WTC11 (cell line): ENCODE measurements at regions not wholly inside any gene's neighbourhood (a gene's known extent, or its start where the extent isn't known, plus 50 kb on each side); places are given as distances from the start of the nearest gene placed in this dataset.

Source experiments
- ATAC-seq: fragments of 200-7000 bp; cut with Tn5 transposase; 2 replicates; pipeline ENCODE4 v1.10.0; 2021; ENCODE audit warnings: mild to moderate bottlenecking, moderate library complexity
- CTCF ChIA-PET: fragments of 300-600 bp; sonication (Branson Sonifier 250); formaldehyde crosslinking; loops from one replicate; lab custom pipeline; 2021; ENCODE audit warnings: antibody characterized with exemption; lab: Charles Lee
- POLR2A ChIA-PET: fragments of 350-600 bp; sonication (Branson Sonifier 250); formaldehyde crosslinking; loops from one replicate; lab custom pipeline; 2021; ENCODE audit warnings: antibody characterized with exemption; lab: Charles Lee
- DNase-seq: peaks from one replicate; pipeline ENCODE4 v3.0.0; 2021; ENCODE audit warnings: low spot score
- H3K27ac Mint-ChIP-seq: 2 replicates; pipeline ENCODE4 v1.8.0; 2021; ENCODE audit warnings: mixed read lengths
- H3K27me3 Mint-ChIP-seq: 2 replicates; pipeline ENCODE4 v1.8.0; 2021; ENCODE audit warnings: low read depth, mild to moderate bottlenecking, moderate library complexity, mixed read lengths
- H3K36me3 Mint-ChIP-seq: 2 replicates; pipeline ENCODE4 v1.8.0; 2021; ENCODE audit warnings: mixed read lengths
- H3K4me1 Mint-ChIP-seq: 2 replicates; pipeline ENCODE4 v1.8.0; 2022; ENCODE audit warnings: mixed read lengths
- H3K4me3 Mint-ChIP-seq: 2 replicates; pipeline ENCODE4 v1.8.0; 2021; ENCODE audit warnings: mild to moderate bottlenecking, moderate library complexity, mixed read lengths
- H3K9me3 Mint-ChIP-seq: 2 replicates; pipeline ENCODE4 v1.8.0; 2021; ENCODE audit warnings: mixed read lengths
- E2F1 ChIP-seq: sonication (generic); formaldehyde crosslinking; IDR thresholded peaks from 2 replicates; pipeline ENCODE4 v1.8.0; 2022; ENCODE audit warnings: mild to moderate bottlenecking, missing genetic modification reagents
- GTF2I ChIP-seq: fragments of 250-450 bp; sonication (Bioruptor Pico); conservative IDR thresholded peaks from 2 replicates; pipeline ENCODE4 v1.4.0; 2021; ENCODE audit warnings: mild to moderate bottlenecking
- JUN ChIP-seq: sonication (generic); formaldehyde crosslinking; IDR thresholded peaks from 2 replicates; pipeline ENCODE4 v1.8.0; 2023; ENCODE audit warnings: mild to moderate bottlenecking, missing genetic modification reagents
- KAT7 ChIP-seq: sonication (generic); formaldehyde crosslinking; IDR thresholded peaks from 2 replicates; pipeline ENCODE4 v1.8.1; 2023; ENCODE audit warnings: missing genetic modification reagents, mild to moderate bottlenecking, borderline replicate concordance
- MLX ChIP-seq: sonication (generic); formaldehyde crosslinking; IDR thresholded peaks from 2 replicates; pipeline ENCODE4 v1.8.1; 2023; ENCODE audit warnings: mild to moderate bottlenecking, missing genetic modification reagents, moderate library complexity
- NFE2L1 ChIP-seq: sonication (generic); formaldehyde crosslinking; IDR thresholded peaks from 2 replicates; pipeline ENCODE4 v1.8.1; 2023; ENCODE audit warnings: missing genetic modification reagents
- TCF7 ChIP-seq: sonication (generic); formaldehyde crosslinking; IDR thresholded peaks from 2 replicates; pipeline ENCODE4 v1.8.0; 2022; ENCODE audit warnings: mild to moderate bottlenecking, low read depth, missing genetic modification reagents, moderate library complexity
- ZBTB21 ChIP-seq: sonication (generic); formaldehyde crosslinking; IDR thresholded peaks from 2 replicates; pipeline ENCODE4 v1.8.1; 2023; ENCODE audit warnings: mild to moderate bottlenecking, missing genetic modification reagents, borderline replicate concordance
- ZNF232 ChIP-seq: sonication (generic); formaldehyde crosslinking; IDR thresholded peaks from 2 replicates; pipeline ENCODE4 v1.8.0; 2022; ENCODE audit warnings: mild to moderate bottlenecking, missing genetic modification reagents
- ZNF425 ChIP-seq: fragments of 250-450 bp; sonication (Bioruptor Pico); conservative IDR thresholded peaks from 2 replicates; pipeline ENCODE4 v1.9.0; 2021; ENCODE audit warnings: mild to moderate bottlenecking
- TF ChIP-seq, protein P1 (sequence below): fragments of 250-450 bp; sonication (Bioruptor Pico); IDR thresholded peaks from 2 replicates; pipeline ENCODE4 v1.9.0; 2021; ENCODE audit warnings: moderate library complexity, mild to moderate bottlenecking, inconsistent platforms, borderline replicate concordance
- TF ChIP-seq, protein P2 (sequence below): sonication (generic); formaldehyde crosslinking; IDR thresholded peaks from 2 replicates; pipeline ENCODE4 v1.8.0; 2022; ENCODE audit warnings: mild to moderate bottlenecking, missing genetic modification reagents
- TF ChIP-seq, protein P3 (sequence below): sonication (generic); formaldehyde crosslinking; IDR thresholded peaks from 2 replicates; pipeline ENCODE4 v1.8.1; 2022; ENCODE audit warnings: mild to moderate bottlenecking, moderate library complexity, missing genetic modification reagents
- TF ChIP-seq, protein P4 (sequence below): sonication (generic); formaldehyde crosslinking; IDR thresholded peaks from 2 replicates; pipeline ENCODE4 v1.8.0; 2022; ENCODE audit warnings: missing genetic modification reagents

DNA sequence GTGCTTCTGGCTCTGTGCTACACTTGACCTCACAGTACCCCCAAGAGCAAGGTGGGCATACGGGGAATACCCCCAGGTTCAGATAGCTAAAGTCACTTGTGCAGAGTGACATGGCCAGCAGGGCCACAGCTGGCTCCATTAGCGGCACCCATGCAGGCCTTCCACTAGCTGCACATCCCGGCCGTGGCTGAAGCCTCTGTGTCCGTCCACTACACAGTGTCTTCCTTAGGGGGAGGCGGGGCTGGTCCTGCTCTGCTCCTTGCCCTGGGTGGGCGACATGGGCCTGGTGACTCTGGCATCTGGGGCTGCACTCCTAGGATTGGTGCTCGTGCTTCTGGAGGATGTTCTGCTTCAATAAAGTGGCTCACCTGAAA is 169.1 kb upstream of the IQSEC1 start (continued):
- TF ChIP-seq, protein P1, sequence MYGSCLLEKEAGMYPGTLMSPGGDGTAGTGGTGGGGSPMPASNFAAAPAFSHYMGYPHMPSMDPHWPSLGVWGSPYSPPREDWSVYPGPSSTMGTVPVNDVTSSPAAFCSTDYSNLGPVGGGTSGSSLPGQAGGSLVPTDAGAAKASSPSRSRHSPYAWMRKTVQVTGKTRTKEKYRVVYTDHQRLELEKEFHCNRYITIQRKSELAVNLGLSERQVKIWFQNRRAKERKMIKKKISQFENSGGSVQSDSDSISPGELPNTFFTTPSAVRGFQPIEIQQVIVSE = no peak
- TF ChIP-seq, protein P2, sequence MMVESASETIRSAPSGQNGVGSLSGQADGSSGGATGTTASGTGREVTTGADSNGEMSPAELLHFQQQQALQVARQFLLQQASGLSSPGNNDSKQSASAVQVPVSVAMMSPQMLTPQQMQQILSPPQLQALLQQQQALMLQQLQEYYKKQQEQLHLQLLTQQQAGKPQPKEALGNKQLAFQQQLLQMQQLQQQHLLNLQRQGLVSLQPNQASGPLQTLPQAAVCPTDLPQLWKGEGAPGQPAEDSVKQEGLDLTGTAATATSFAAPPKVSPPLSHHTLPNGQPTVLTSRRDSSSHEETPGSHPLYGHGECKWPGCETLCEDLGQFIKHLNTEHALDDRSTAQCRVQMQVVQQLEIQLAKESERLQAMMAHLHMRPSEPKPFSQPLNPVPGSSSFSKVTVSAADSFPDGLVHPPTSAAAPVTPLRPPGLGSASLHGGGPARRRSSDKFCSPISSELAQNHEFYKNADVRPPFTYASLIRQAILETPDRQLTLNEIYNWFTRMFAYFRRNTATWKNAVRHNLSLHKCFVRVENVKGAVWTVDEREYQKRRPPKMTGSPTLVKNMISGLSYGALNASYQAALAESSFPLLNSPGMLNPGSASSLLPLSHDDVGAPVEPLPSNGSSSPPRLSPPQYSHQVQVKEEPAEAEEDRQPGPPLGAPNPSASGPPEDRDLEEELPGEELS (CRISPR knock-in tag) = no peak
- TF ChIP-seq ZNF232 (CRISPR knock-in tag) (no peak), E2F1 (CRISPR knock-in tag) (no peak), TCF7 (CRISPR knock-in tag) (no peak), ZBTB21 (CRISPR knock-in tag) (no peak), JUN (CRISPR knock-in tag) (no peak), ZNF425 (CRISPR knock-in tag) (no peak), MLX (CRISPR knock-in tag) (no peak)

DNA sequence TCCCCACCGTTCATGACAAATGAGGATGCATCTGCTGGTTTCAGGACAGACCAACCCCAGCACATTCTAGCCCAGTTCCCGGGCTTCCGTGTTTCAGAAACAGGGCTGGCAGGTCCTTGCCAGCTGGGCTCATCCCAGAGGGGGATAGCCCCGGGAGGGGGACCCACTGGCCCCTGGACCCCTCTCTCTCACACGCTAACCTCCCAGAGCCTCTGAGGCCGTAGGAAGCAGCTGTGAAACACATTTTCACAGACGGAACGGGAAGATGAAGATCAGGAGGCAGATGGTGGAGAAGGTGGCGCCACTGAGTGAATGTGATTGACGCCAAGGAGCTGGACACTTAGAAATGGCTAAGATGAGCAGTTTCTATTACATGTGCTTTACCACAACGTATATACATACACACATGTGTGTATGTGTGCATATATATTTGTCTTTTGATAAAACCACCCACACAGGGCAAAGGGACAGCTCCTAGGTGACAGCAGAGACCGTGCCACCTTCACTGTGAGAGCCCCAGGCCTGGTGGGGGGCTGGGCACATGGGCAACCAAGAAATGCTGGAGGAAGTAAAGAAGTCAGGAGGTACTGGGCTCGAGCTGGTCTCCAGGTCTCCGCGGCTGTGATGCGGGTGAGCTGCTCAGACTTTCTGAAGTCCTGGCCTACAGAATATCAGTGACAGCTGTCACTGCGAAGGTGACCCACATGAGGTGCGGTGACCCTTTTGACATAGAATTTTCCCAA is 168.6 kb upstream of the IQSEC1 start:
- ATAC-seq = no peak
- TF ChIP-seq GTF2I (CRISPR knock-in tag) = no peak
- Mint-ChIP-seq H3K27ac (no peak overlapping the region), H3K9me3 (no peaks in the 10 kb centered on the region), H3K4me3 (no peak overlapping the region), H3K36me3 (no peaks in the 10 kb centered on the region), H3K27me3 (no peaks in the 10 kb centered on the region), H3K4me1 (peaks cover 8% of the 10 kb centered on the region)
- CTCF ChIA-PET = interaction anchor here (0.6 to 2.1 kb wide), 13 partner anchors 8 to 220 kb away, joined by 3 to 12 read pairs (median 3); no protein-coding TSS in a partner anchor
- POLR2A ChIA-PET = no interaction called here
- DNase-seq = no peak

GRCh38 chr3:13240928-13241618 is 167.8 kb upstream of the IQSEC1 start:
- Mint-ChIP-seq H3K4me1 (peaks cover 8% of the 10 kb centered on the region), H3K27ac (peak overlapping the region; percentile 91), H3K9me3 (no peaks in the 10 kb centered on the region), H3K4me3 (no peak overlapping the region), H3K36me3 (no peaks in the 10 kb centered on the region), H3K27me3 (no peaks in the 10 kb centered on the region)
- CTCF ChIA-PET = interaction anchor here (0.6 to 2.1 kb wide), 10 partner anchors 9 to 221 kb away, joined by 3 to 12 read pairs (median 4); no protein-coding TSS in a partner anchor
- POLR2A ChIA-PET = no interaction called here
- ATAC-seq (no peak), DNase-seq (no peak)
- TF ChIP-seq ZNF232 (CRISPR knock-in tag) (no peak), NFE2L1 (CRISPR knock-in tag) (no peak), E2F1 (CRISPR knock-in tag) (no peak), KAT7 (CRISPR knock-in tag) (no peak)
- TF ChIP-seq, protein P3, sequence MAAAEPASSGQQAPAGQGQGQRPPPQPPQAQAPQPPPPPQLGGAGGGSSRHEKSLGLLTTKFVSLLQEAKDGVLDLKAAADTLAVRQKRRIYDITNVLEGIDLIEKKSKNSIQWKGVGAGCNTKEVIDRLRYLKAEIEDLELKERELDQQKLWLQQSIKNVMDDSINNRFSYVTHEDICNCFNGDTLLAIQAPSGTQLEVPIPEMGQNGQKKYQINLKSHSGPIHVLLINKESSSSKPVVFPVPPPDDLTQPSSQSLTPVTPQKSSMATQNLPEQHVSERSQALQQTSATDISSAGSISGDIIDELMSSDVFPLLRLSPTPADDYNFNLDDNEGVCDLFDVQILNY = no peak
- TF ChIP-seq, protein P4, sequence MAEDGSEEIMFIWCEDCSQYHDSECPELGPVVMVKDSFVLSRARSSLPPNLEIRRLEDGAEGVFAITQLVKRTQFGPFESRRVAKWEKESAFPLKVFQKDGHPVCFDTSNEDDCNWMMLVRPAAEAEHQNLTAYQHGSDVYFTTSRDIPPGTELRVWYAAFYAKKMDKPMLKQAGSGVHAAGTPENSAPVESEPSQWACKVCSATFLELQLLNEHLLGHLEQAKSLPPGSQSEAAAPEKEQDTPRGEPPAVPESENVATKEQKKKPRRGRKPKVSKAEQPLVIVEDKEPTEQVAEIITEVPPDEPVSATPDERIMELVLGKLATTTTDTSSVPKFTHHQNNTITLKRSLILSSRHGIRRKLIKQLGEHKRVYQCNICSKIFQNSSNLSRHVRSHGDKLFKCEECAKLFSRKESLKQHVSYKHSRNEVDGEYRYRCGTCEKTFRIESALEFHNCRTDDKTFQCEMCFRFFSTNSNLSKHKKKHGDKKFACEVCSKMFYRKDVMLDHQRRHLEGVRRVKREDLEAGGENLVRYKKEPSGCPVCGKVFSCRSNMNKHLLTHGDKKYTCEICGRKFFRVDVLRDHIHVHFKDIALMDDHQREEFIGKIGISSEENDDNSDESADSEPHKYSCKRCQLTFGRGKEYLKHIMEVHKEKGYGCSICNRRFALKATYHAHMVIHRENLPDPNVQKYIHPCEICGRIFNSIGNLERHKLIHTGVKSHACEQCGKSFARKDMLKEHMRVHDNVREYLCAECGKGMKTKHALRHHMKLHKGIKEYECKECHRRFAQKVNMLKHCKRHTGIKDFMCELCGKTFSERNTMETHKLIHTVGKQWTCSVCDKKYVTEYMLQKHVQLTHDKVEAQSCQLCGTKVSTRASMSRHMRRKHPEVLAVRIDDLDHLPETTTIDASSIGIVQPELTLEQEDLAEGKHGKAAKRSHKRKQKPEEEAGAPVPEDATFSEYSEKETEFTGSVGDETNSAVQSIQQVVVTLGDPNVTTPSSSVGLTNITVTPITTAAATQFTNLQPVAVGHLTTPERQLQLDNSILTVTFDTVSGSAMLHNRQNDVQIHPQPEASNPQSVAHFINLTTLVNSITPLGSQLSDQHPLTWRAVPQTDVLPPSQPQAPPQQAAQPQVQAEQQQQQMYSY (CRISPR knock-in tag) = no peak
